ENCODE measurements at regions not wholly inside any gene's neighbourhood (a gene's known extent, or its start where the extent isn't known, plus 50 kb on each side); places are given as distances from the start of the nearest gene placed in this dataset.

DNA sequence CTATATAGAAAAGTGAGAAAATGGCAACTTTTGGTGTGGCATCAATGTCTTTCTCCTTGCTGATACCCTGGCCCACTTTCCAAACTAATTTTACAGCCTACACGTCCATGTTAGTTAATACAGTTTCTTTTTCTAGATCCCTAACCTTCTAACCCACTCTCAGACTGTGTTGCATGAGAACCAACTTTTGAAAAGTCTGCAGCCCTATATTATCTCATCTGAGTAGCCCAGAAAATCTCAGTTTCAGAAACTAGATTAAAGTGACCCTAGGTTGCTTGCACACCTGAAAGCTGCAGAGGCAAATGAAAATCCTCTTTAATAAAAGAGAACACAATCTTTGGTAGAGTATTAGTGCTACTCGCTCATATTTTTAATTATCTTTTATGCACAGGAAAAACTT is 371.6 kb upstream of the EMCN start:
- ChIA-PET POLR2A (no interaction called here), CTCF (no interaction called here)
- DNase-seq (ENCODE audit: low read depth, low spot score) = no peak
- no peak overlapping the region for H3K4me3 ChIP-seq (ENCODE audit: low read depth, low read length)
- TF ChIP-seq CTCF (IDR thresholded peaks at IDR 0.05; ENCODE audit: insufficient read depth, low read length, missing control alignments) = no peak

GRCh38 chr4:100882661-100883060 is 364.8 kb upstream of the EMCN start:
- TF ChIP-seq CTCF (IDR thresholded peaks at IDR 0.05; ENCODE audit: insufficient read depth, low read length, missing control alignments) = no peak
- no peak overlapping the region for H3K4me3 ChIP-seq (ENCODE audit: low read depth, low read length)
- DNase-seq (ENCODE audit: low read depth, low spot score) = no peak
- ChIA-PET CTCF (no interaction called here), POLR2A (no interaction called here)

- no peak for DNase-seq (ENCODE audit: low read depth, low spot score)
- no peak for TF ChIP-seq CTCF (IDR thresholded peaks at IDR 0.05; ENCODE audit: insufficient read depth, low read length, missing control alignments)
- ChIA-PET CTCF (no interaction called here), POLR2A (no interaction called here)
- no peak overlapping the region for H3K4me3 ChIP-seq (ENCODE audit: low read depth, low read length)
These were observed 363.5 kb upstream of the EMCN start for GRCh38 chr4:100881283-100881682.

- CTCF ChIA-PET = no interaction called here
- POLR2A ChIA-PET = no interaction called here
- no peak overlapping the region for H3K4me3 ChIP-seq (ENCODE audit: low read depth, low read length)
- DNase-seq (ENCODE audit: low read depth, low spot score) = no peak
- TF ChIP-seq CTCF (IDR thresholded peaks at IDR 0.05; ENCODE audit: insufficient read depth, low read length, missing control alignments) = no peak
These were observed 362.2 kb upstream of the EMCN start for GRCh38 chr4:100880011-100880410.

DNA sequence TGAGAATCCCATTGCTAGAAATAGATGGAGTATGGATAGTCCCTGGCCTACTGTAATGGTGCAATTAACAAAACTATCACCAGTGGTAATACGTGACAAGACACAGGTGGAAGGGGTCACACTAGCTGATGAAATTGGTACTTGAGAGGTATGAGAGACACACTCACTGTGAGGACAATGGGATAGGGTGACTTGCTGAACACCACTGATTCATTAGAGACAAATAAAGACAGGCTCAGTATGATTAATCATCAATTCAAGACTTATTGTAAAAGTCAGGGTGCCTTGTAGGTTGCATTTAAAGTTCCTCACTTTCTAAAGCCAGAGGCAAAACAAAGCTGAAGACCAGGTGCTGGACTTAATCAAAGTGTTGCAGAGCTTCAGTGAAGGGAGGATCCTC is 361.6 kb upstream of the EMCN start:
- POLR2A ChIA-PET = no interaction called here
- no peak for DNase-seq (ENCODE audit: low read depth, low spot score)
- H3K4me3 ChIP-seq (ENCODE audit: low read depth, low read length) = no peak overlapping the region
- CTCF ChIA-PET = no interaction called here
- no peak for TF ChIP-seq CTCF (IDR thresholded peaks at IDR 0.05; ENCODE audit: insufficient read depth, low read length, missing control alignments)

DNA sequence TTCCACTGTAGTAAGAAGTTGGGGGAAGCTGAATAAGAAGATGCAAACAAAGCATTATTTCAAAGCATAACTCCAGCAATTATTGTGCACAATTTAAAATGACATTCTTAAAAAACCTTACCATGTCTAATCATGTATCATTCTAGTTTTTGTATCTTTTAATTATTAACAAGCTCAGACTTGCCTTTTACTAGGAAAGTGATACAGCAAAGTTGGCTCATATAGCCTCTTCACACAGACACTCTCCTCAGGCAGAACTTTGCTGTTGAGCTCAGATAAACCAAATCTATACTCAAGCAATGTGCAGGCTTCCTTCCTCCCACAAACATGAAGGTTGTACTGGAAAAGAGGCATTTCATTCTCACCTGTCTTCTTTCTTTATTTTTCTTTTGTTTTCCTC is 358.7 kb upstream of the EMCN start:
- H3K4me3 ChIP-seq (ENCODE audit: low read depth, low read length) = no peak overlapping the region
- DNase-seq (ENCODE audit: low read depth, low spot score) = no peak
- no peak for TF ChIP-seq CTCF (IDR thresholded peaks at IDR 0.05; ENCODE audit: insufficient read depth, low read length, missing control alignments)
- ChIA-PET CTCF (no interaction called here), POLR2A (no interaction called here)
